ENCODE measurements at regions not wholly inside any gene's neighbourhood (a gene's known extent, or its start where the extent isn't known, plus 50 kb on each side); places are given as distances from the start of the nearest gene placed in this dataset.

- TF ChIP-seq CTCF (conservative IDR thresholded peaks at IDR 0.05; ENCODE audit: low read depth, low read length) (no peak), EZH2 (IDR thresholded peaks at IDR 0.05; ENCODE audit: borderline replicate concordance, low read depth, low read length, poor library complexity, severe bottlenecking) (no peak)
Observed at GRCh38 chr2:67500541-67500940, 103.4 kb downstream of the ETAA1 start.
